SIG-M5 treated with dmso at 0.1 percent for 504 hours (cell line): ENCODE measurements at regions not wholly inside any gene's neighbourhood (a gene's known extent, or its start where the extent isn't known, plus 50 kb on each side); places are given as distances from the start of the nearest gene placed in this dataset.
"Not testable (repeated sequence)": the region's sequence is repeated elsewhere in the genome, so short reads cannot be mapped to it uniquely, and the experiment has no call there.

Source experiments
- DNase-seq: peaks from one replicate; lab custom pipeline; 2025; ENCODE audit not compliant: unreplicated experiment; lab: John Stamatoyannopoulos, UW

GRCh38 chr5:42950116-42950455 is 90.0 kb downstream of the ANXA2R start:
- no peak for DNase-seq

- peak; percentile 82 for DNase-seq
Measured at GRCh38 chr5:42949348-42950115, 90.6 kb downstream of the ANXA2R start.

- no peak for DNase-seq
Measured at GRCh38 chr5:42948961-42949347, 91.2 kb downstream of the ANXA2R start.

- DNase-seq, result no peak
Measured at GRCh38 chr5:42944989-42945388, 95.1 kb downstream of the ANXA2R start.

- no peak for DNase-seq
Measured at GRCh38 chr5:42943931-42944631, 96.0 kb downstream of the ANXA2R start.

- DNase-seq, result no peak
Measured at GRCh38 chr5:42940853-42941252, 99.3 kb downstream of the ANXA2R start.

GRCh38 chr5:42932011-42932410 is 108.1 kb downstream of the ANXA2R start:
- DNase-seq, result not testable (repeated sequence)

GRCh38 chr5:42931451-42931850 is 108.7 kb downstream of the ANXA2R start:
- DNase-seq, result not testable (repeated sequence)

- no peak for DNase-seq
Measured at GRCh38 chr5:42930934-42931333, 109.2 kb downstream of the ANXA2R start.

- no peak for DNase-seq
Measured at GRCh38 chr5:42929871-42930270, 110.2 kb downstream of the ANXA2R start.

GRCh38 chr5:42927730-42928129 is 112.4 kb downstream of the ANXA2R start:
- no peak for DNase-seq

- no peak for DNase-seq
Measured at GRCh38 chr5:42924686-42925085, 113.0 kb upstream of the SELENOP start.

GRCh38 chr5:42924226-42924625 is 112.5 kb upstream of the SELENOP start:
- no peak for DNase-seq

- DNase-seq, result no peak
Measured at GRCh38 chr5:42923710-42924109, 112.0 kb upstream of the SELENOP start.

- DNase-seq, result no peak
Measured at GRCh38 chr5:42919600-42919999, 107.9 kb upstream of the SELENOP start.

GRCh38 chr5:42915306-42915866 is 103.7 kb upstream of the SELENOP start:
- no peak for DNase-seq

- peak; percentile 44 for DNase-seq
Measured at GRCh38 chr5:42912184-42912798, 100.6 kb upstream of the SELENOP start.

- peak; percentile 91 for DNase-seq
Measured at GRCh38 chr5:42908509-42909488, 97.1 kb upstream of the SELENOP start.

GRCh38 chr5:42908086-42908485 is 96.4 kb upstream of the SELENOP start:
- peak; percentile 80 for DNase-seq

GRCh38 chr5:42905827-42906226 is 94.1 kb upstream of the SELENOP start:
- DNase-seq, result no peak

GRCh38 chr5:42900734-42901133 is 89.0 kb upstream of the SELENOP start:
- no peak for DNase-seq
